IMR-90 (cell line): ENCODE measurements at regions not wholly inside any gene's neighbourhood (a gene's known extent, or its start where the extent isn't known, plus 50 kb on each side); places are given as distances from the start of the nearest gene placed in this dataset.

ENCODE experiments used
- ATAC-seq: fragments of 200-7000 bp; cut with Tn5 transposase; 2 replicates; pipeline ENCODE4 v1.9.1; 2020; ENCODE audit warnings: low read depth, mild to moderate bottlenecking, moderate library complexity
- BruUV-seq: library from RNA; stranded (reverse); fragments of 400-500 nt; replicated peaks from 2 replicates; lab custom pipeline; 2021; lab: Mats Ljungman, UMichigan
- CTCF ChIA-PET: fragments of 300-600 bp; formaldehyde crosslinking; extraction: SDS; loops from one replicate; lab custom pipeline; 2021; ENCODE audit warnings: antibody characterized with exemption; lab: Yijun Ruan, JAX
- POLR2A ChIA-PET: fragments of 300-600 bp; sonication (Branson Sonifier 250); formaldehyde crosslinking; loops from one replicate; lab custom pipeline; 2022; ENCODE audit warnings: antibody characterized with exemption; ENCODE audit not compliant: unreplicated experiment; lab: Charles Lee
- DNase-seq: peaks from one replicate; pipeline ENCODE4 v3.0.0; 2013
- H2AFZ ChIP-seq: replicated peaks from 2 replicates; pipeline ENCODE3; 2013; ENCODE audit warnings: low read length, mild to moderate bottlenecking; ENCODE audit not compliant: poor library complexity
- H2AK5ac ChIP-seq: 2 replicates; pipeline ENCODE4 v1.6.1; 2013; ENCODE audit warnings: low read depth, low read length, inconsistent platforms
- H2AK9ac ChIP-seq: replicated peaks from 2 replicates; pipeline ENCODE3; 2013; ENCODE audit warnings: mild to moderate bottlenecking, low read depth, low read length, moderate library complexity; ENCODE audit not compliant: poor library complexity
- H2BK120ac ChIP-seq: 2 replicates; pipeline ENCODE4 v1.6.1; 2013; ENCODE audit warnings: low read depth, low read length, inconsistent platforms
- H2BK15ac ChIP-seq: 3 replicates; pipeline ENCODE4 v1.6.1; 2013; ENCODE audit warnings: low read depth, low read length, inconsistent platforms
- H2BK20ac ChIP-seq: 2 replicates; pipeline ENCODE4 v1.6.1; 2013; ENCODE audit warnings: low read depth, mild to moderate bottlenecking, inconsistent platforms, low read length, moderate library complexity
- H2BK5ac ChIP-seq: 2 replicates; pipeline ENCODE4 v1.6.1; 2013; ENCODE audit warnings: mild to moderate bottlenecking, low read depth, low read length, inconsistent platforms; ENCODE audit not compliant: poor library complexity, severe bottlenecking
- H3K14ac ChIP-seq: replicated peaks from 2 replicates; pipeline ENCODE4 v1.6.1; 2013; ENCODE audit warnings: low read depth, low read length, inconsistent platforms
- H3K18ac ChIP-seq: 2 replicates; pipeline ENCODE4 v1.6.1; 2013; ENCODE audit warnings: low read depth, low read length, control low read depth
- H3K23ac ChIP-seq: 2 replicates; pipeline ENCODE4 v1.6.1; 2013; ENCODE audit warnings: low read depth, low read length, inconsistent platforms
- H3K27ac ChIP-seq: 2 replicates; pipeline ENCODE4 v1.5.1; 2013; ENCODE audit warnings: mild to moderate bottlenecking, control low read depth, low read length; ENCODE audit not compliant: insufficient read depth
- H3K27me3 ChIP-seq: 2 replicates; pipeline ENCODE4 v1.6.1; 2013; ENCODE audit warnings: low read length; ENCODE audit not compliant: control insufficient read depth, insufficient read depth
- H3K36me3 ChIP-seq: 2 replicates; pipeline ENCODE4 v1.6.1; 2013; ENCODE audit warnings: low read length, mixed read lengths; ENCODE audit not compliant: control insufficient read depth, insufficient read depth
- H3K4ac ChIP-seq: 2 replicates; pipeline ENCODE4 v1.6.1; 2013; ENCODE audit warnings: low read depth, low read length, inconsistent platforms
- H3K4me1 ChIP-seq: 2 replicates; pipeline ENCODE4 v1.6.1; 2013; ENCODE audit warnings: low read length, mixed read lengths; ENCODE audit not compliant: control insufficient read depth, insufficient read depth
- H3K4me2 ChIP-seq: 2 replicates; pipeline ENCODE4 v1.6.1; 2013; ENCODE audit warnings: low read depth, mild to moderate bottlenecking, control low read depth, low read length, moderate library complexity
- H3K4me3 ChIP-seq: 2 replicates; pipeline ENCODE4 v1.5.1; 2013; ENCODE audit warnings: low read depth, mild to moderate bottlenecking, control low read depth, low read length, moderate library complexity; ENCODE audit not compliant: insufficient read depth
- H3K56ac ChIP-seq: 2 replicates; pipeline ENCODE4 v1.6.1; 2013; ENCODE audit warnings: low read length, inconsistent platforms; ENCODE audit not compliant: insufficient read depth; ENCODE audit errors: extremely low read depth
- H3K79me1 ChIP-seq, 2 experiments: 2 replicates each; pipeline ENCODE4 v1.6.1; 2013; ENCODE audit warnings: low read length in 2 of 2, inconsistent platforms in 1 of 2, low read depth in 1 of 2
- H3K9ac ChIP-seq: 2 replicates; pipeline ENCODE4 v1.6.1; 2013; ENCODE audit warnings: low read depth, low read length, control low read depth
- H3K9me1 ChIP-seq: 2 replicates; pipeline ENCODE4 v1.6.1; 2013; ENCODE audit warnings: low read length, inconsistent platforms; ENCODE audit not compliant: insufficient read depth
- H3K9me3 ChIP-seq: 2 replicates; pipeline ENCODE4 v1.6.1; 2013; ENCODE audit warnings: low read length; ENCODE audit not compliant: control insufficient read depth, insufficient read depth
- H4K20me1 ChIP-seq: 2 replicates; pipeline ENCODE4 v1.6.1; 2013; ENCODE audit warnings: low read length, inconsistent platforms; ENCODE audit not compliant: insufficient read depth
- H4K5ac ChIP-seq: 2 replicates; pipeline ENCODE4 v1.6.1; 2013; ENCODE audit warnings: mild to moderate bottlenecking, low read depth, low read length, control low read depth
- H4K8ac ChIP-seq, 2 experiments: 2 replicates each; pipeline ENCODE4 v1.6.1; 2013; ENCODE audit warnings: low read depth in 2 of 2, low read length in 2 of 2, control low read depth in 1 of 2, inconsistent platforms in 1 of 2
- H4K91ac ChIP-seq: 2 replicates; pipeline ENCODE4 v1.6.1; 2013; ENCODE audit warnings: low read depth, low read length, inconsistent platforms; ENCODE audit not compliant: insufficient read depth
- BHLHE40 ChIP-seq: fragments of 150-350 bp; IDR thresholded peaks from 2 replicates; pipeline ENCODE4 v1.6.1; 2016; ENCODE audit warnings: mild to moderate bottlenecking, low read depth, low read length
- CHD1 ChIP-seq: IDR thresholded peaks from 2 replicates; pipeline ENCODE4 v1.6.1; 2012; ENCODE audit warnings: low read depth, low read length, improper control_type of control experiment
- MAFK ChIP-seq: IDR thresholded peaks from 2 replicates; pipeline ENCODE4 v1.6.1; 2012; ENCODE audit warnings: low read depth, low read length, improper control_type of control experiment
- MAZ ChIP-seq: IDR thresholded peaks from 2 replicates; pipeline ENCODE4 v1.6.1; 2012; ENCODE audit warnings: low read depth, mild to moderate bottlenecking, low read length, improper control_type of control experiment, moderate library complexity, borderline replicate concordance
- NFE2L2 ChIP-seq: fragments of 150-350 bp; IDR thresholded peaks from 2 replicates; pipeline ENCODE4 v1.6.1; 2016; ENCODE audit warnings: low read depth, mild to moderate bottlenecking, low read length
- RFX5 ChIP-seq: IDR thresholded peaks from 2 replicates; pipeline ENCODE4 v1.8.0; 2012; ENCODE audit warnings: low read depth, mild to moderate bottlenecking, low read length, moderate library complexity
- SMC3 ChIP-seq: fragments of 150-350 bp; IDR thresholded peaks from 2 replicates; pipeline ENCODE4 v1.6.1; 2016; ENCODE audit warnings: low read depth, mild to moderate bottlenecking, antibody characterized with exemption, low read length, moderate library complexity
- USF2 ChIP-seq: fragments of 150-350 bp; IDR thresholded peaks from 2 replicates; pipeline ENCODE4 v1.6.1; 2017; ENCODE audit warnings: mild to moderate bottlenecking, antibody characterized with exemption, low read length, low read depth
- WGBS, 2 experiments: methylation state at CpG; one replicate each; pipeline versions ENCODE4 v1.1.5 to v1.1.7; 2013; ENCODE audit warnings: missing lambda C conversion rate in 2 of 2; ENCODE audit not compliant: insufficient read length in 1 of 2; ENCODE audit errors: extremely low coverage in 2 of 2; 5-methylcytosine and 5-hydroxymethylcytosine counted together
- dilution Hi-C: fragments of 300-500 bp; cut with HindIII; formaldehyde crosslinking; loops from one replicate; pipeline ENCODE4 v1.14.3; 2018; ENCODE audit warnings: low sequenced_read_pairs; ENCODE audit not compliant: unreplicated experiment
- in situ Hi-C: fragments of 300-500 bp; cut with MboI; formaldehyde crosslinking; loops from 3 replicates; pipeline ENCODE4 v1.14.3; 2019; ENCODE audit warnings: low sequenced_read_pairs, inconsistent platforms, mixed read lengths
- intact Hi-C: fragments of 100-400 bp; cut with micrococcal nuclease; formaldehyde crosslinking; loops from 2 replicates; pipeline ENCODE4 v1.10.0; 2022
- TF ChIP-seq, protein P1 (sequence below): fragments of 150-350 bp; IDR thresholded peaks from 2 replicates; pipeline ENCODE4 v1.6.1; 2016; ENCODE audit warnings: low read depth, mild to moderate bottlenecking, low read length, moderate library complexity, borderline replicate concordance
- TF ChIP-seq, protein P2 (sequence below): conservative IDR thresholded peaks from 2 replicates; pipeline ENCODE4 v1.5.1; 2012; ENCODE audit warnings: mild to moderate bottlenecking, low read depth, low read length, improper control_type of control experiment

DNA sequence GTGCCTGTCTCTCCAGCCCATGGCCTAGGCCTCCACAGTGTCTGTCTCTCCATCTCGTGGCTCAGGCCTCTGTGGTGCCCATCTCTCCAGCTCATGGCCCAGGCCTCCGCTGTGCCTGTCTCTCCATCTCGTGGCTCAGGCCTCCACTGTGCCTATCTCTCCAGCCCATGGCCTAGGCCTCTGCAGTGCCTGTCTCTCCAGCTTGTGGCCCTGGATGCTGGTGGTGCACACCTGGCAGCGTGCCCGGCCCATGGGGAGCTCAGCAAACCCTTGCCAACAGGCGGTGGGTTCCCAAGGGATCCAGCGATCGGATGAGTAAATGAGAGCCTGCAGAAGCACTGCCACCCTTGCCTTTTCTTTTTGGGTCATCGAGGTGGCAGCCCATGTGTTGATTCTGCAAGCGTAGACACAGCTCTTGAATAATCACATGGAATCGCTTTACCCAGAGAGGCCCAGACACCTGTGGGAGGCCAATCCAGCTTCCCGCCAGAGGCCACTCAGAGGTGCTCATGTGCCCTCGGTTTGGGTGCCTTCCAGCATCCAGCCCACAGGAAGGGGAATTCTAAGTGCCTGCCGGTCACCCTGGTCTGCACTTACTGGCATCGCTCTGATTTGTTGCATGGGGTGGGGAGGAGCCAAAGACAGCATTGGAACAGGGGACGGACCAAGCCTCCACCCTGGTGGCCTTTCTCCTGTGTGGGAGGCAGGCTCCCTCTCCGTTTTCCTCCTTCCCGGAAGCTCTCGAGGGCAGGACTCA, 101.8 kb upstream of the HDAC4 start:
- no peak overlapping the region for H3K18ac ChIP-seq
- no peaks in the 10 kb centered on the region for H3K9me1 ChIP-seq
- H3K9ac ChIP-seq, result no peak overlapping the region
- H3K14ac ChIP-seq, result no peak overlapping the region
- no peak overlapping the region for H2BK20ac ChIP-seq
- H4K5ac ChIP-seq, result no peak overlapping the region
- no peaks in the 10 kb centered on the region for H4K20me1 ChIP-seq
- no peaks in the 10 kb centered on the region; the same call in 1 of the 2 replicates for H3K27me3 ChIP-seq
- CTCF ChIA-PET, result no interaction called here
- dilution Hi-C loops, result no loop called here
- BruUV-seq, result no TSS peak
- no peaks in the 10 kb centered on the region for H3K36me3 ChIP-seq
- no peak overlapping the region for H3K27ac ChIP-seq
- no peak overlapping the region for H2AFZ ChIP-seq
- 59% methylated on average over 5 of the region's 19 CpGs; no CpG with 5 or more reads in 1 of the 2 experiments for WGBS, 2 experiments
- no peak overlapping the region for H2AK5ac ChIP-seq
- no peak overlapping the region for H3K56ac ChIP-seq
- intact Hi-C loops, result no loop called here
- H4K8ac ChIP-seq, result no peak overlapping the region
- no peak overlapping the region for H2BK5ac ChIP-seq
- in situ Hi-C loops, result no loop called here
- no peak overlapping the region for H2AK9ac ChIP-seq
- no peak overlapping the region for H2BK120ac ChIP-seq
- H3K23ac ChIP-seq, result no peak overlapping the region
- no peaks in the 10 kb centered on the region for H3K4me1 ChIP-seq
- no peak overlapping the region for H4K91ac ChIP-seq
- POLR2A ChIA-PET, result no interaction called here
- no peak for DNase-seq
- TF ChIP-seq MAZ, result no peak
- TF ChIP-seq, protein P1, sequence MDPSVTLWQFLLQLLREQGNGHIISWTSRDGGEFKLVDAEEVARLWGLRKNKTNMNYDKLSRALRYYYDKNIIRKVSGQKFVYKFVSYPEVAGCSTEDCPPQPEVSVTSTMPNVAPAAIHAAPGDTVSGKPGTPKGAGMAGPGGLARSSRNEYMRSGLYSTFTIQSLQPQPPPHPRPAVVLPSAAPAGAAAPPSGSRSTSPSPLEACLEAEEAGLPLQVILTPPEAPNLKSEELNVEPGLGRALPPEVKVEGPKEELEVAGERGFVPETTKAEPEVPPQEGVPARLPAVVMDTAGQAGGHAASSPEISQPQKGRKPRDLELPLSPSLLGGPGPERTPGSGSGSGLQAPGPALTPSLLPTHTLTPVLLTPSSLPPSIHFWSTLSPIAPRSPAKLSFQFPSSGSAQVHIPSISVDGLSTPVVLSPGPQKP, result no peak
- no peak for TF ChIP-seq SMC3
- no peak for TF ChIP-seq BHLHE40
- TF ChIP-seq, protein P2, sequence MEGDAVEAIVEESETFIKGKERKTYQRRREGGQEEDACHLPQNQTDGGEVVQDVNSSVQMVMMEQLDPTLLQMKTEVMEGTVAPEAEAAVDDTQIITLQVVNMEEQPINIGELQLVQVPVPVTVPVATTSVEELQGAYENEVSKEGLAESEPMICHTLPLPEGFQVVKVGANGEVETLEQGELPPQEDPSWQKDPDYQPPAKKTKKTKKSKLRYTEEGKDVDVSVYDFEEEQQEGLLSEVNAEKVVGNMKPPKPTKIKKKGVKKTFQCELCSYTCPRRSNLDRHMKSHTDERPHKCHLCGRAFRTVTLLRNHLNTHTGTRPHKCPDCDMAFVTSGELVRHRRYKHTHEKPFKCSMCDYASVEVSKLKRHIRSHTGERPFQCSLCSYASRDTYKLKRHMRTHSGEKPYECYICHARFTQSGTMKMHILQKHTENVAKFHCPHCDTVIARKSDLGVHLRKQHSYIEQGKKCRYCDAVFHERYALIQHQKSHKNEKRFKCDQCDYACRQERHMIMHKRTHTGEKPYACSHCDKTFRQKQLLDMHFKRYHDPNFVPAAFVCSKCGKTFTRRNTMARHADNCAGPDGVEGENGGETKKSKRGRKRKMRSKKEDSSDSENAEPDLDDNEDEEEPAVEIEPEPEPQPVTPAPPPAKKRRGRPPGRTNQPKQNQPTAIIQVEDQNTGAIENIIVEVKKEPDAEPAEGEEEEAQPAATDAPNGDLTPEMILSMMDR, result no peak
- no peak for TF ChIP-seq CHD1
- TF ChIP-seq USF2, result no peak
- no peak for TF ChIP-seq RFX5
- TF ChIP-seq NFE2L2, result no peak
- TF ChIP-seq MAFK, result no peak
- H3K4me3 ChIP-seq, result no peak overlapping the region
- no peaks in the 10 kb centered on the region for H3K79me1 ChIP-seq
- H3K9me3 ChIP-seq, result peaks cover 7% of the 10 kb centered on the region
- H2BK15ac ChIP-seq, result no peak overlapping the region
- ATAC-seq, result no peak
- no peak overlapping the region for H3K4me2 ChIP-seq
- no peak overlapping the region for H3K4ac ChIP-seq
